D721Med (cell line): ENCODE measurements at regions not wholly inside any gene's neighbourhood (a gene's known extent, or its start where the extent isn't known, plus 50 kb on each side); places are given as distances from the start of the nearest gene placed in this dataset.

Experiments
- DNase-seq: peaks from one replicate; pipeline ENCODE4 v3.0.0; 2011; ENCODE audit warnings: low spot score; ENCODE audit not compliant: insufficient read length
- FAIRE-seq: peaks from 2 replicates; lab custom pipeline; 2011; peaks lifted over from hg19 to GRCh38; lab: Jason Lieb, UNC
- TF ChIP-seq, protein P1 (sequence below): IDR thresholded peaks from 2 replicates; pipeline ENCODE4 v1.5.1; 2012; ENCODE audit warnings: mild to moderate bottlenecking, control low read depth; ENCODE audit not compliant: insufficient read depth; ENCODE audit errors: missing control alignments

DNA sequence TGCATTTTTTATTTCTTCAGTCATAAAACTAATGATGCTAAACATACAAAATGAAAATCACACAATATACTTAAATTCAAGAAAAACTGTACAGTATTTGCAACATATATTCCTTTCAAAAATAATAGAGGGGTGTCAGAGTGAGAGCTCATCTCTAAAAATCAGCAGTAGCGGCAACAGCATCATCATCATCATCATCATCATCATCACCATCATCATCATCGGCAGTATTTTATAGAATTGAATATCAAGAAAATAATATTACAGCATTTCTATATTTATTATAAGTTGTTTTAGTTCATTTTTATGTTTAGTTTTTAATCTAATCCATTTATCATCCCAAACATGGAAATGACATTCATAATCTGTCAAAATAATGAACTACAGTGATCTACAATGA, 67.4 kb upstream of the PPP1R3A start:
- TF ChIP-seq, protein P1, sequence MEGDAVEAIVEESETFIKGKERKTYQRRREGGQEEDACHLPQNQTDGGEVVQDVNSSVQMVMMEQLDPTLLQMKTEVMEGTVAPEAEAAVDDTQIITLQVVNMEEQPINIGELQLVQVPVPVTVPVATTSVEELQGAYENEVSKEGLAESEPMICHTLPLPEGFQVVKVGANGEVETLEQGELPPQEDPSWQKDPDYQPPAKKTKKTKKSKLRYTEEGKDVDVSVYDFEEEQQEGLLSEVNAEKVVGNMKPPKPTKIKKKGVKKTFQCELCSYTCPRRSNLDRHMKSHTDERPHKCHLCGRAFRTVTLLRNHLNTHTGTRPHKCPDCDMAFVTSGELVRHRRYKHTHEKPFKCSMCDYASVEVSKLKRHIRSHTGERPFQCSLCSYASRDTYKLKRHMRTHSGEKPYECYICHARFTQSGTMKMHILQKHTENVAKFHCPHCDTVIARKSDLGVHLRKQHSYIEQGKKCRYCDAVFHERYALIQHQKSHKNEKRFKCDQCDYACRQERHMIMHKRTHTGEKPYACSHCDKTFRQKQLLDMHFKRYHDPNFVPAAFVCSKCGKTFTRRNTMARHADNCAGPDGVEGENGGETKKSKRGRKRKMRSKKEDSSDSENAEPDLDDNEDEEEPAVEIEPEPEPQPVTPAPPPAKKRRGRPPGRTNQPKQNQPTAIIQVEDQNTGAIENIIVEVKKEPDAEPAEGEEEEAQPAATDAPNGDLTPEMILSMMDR, result no peak
- DNase-seq, result no peak
- no peak for FAIRE-seq

DNA sequence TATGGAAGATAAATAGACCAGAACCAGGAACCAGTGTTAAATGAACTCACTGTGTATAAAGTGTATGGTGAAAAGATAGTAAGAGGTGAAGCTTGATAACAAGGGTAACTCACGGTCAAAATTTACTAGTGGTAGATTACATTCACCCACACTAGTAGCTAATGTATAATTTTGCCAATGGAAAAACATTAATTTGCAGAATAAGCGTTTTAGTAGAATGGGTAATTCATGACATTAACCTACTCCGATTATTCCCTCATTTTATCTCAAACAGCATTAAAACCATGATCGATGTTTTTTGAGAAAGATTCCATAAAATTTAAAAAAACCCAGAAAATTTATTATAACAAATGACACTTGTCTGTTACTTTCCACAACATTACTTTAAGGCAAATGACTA, 57.7 kb upstream of the PPP1R3A start:
- no peak for FAIRE-seq
- DNase-seq, result no peak
- TF ChIP-seq, protein P1, result no peak

DNA sequence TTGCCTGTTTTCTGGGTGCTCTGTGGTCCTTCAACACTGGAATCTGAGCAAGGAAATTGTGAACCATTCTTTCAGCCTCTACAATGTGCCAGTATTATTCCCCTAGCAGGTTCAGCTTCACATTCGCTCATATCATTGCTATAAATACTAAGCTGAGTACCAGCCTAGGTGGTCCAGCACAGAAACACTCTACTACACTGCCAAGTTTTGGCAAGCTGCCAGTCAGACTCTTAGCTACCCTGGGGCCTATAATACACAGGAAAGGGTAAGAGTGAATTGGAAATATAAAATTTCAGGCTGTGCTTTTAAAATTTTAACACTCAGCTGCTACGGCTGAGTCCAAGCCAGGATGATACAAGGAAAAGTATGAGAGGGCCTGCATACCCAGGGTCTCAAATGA, 49.9 kb upstream of the PPP1R3A start:
- FAIRE-seq (no peak), DNase-seq (no peak)
- TF ChIP-seq, protein P1, result no peak
